Astrocyte (in vitro differentiated cells and primary cell): ENCODE measurements at regions not wholly inside any gene's neighbourhood (a gene's known extent, or its start where the extent isn't known, plus 50 kb on each side); places are given as distances from the start of the nearest gene placed in this dataset.

Experiments used
- CTCF ChIP-seq: IDR thresholded peaks from 2 replicates; pipeline ENCODE4 v1.5.1; 2011; ENCODE audit warnings: low read depth, mild to moderate bottlenecking, inconsistent platforms, low read length, moderate library complexity; ENCODE audit not compliant: insufficient read depth
- EZH2 ChIP-seq: IDR thresholded peaks from 2 replicates; pipeline ENCODE4 v1.6.1; 2012; ENCODE audit warnings: mild to moderate bottlenecking, low read length, inconsistent platforms; ENCODE audit not compliant: insufficient read depth

- TF ChIP-seq EZH2, result no peak
- TF ChIP-seq CTCF, result no peak
Observed at GRCh38 chr3:101133652-101134051, 140.4 kb upstream of the ABI3BP start.
